CD4-positive, alpha-beta T cell (primary cell): ENCODE measurements at regions not wholly inside any gene's neighbourhood (a gene's known extent, or its start where the extent isn't known, plus 50 kb on each side); places are given as distances from the start of the nearest gene placed in this dataset.

ENCODE experiments used
- ATAC-seq: fragments of 200-7000 bp; cut with Tn5 transposase; one replicate; pipeline ENCODE4 v1.10.0; 2022; ENCODE audit warnings: mild to moderate bottlenecking; ENCODE audit not compliant: poor library complexity
- CTCF ChIA-PET: fragments of 350-600 bp; sonication (Branson Sonifier 250); formaldehyde crosslinking; loops from one replicate; lab custom pipeline; 2021; ENCODE audit warnings: antibody characterized with exemption, inconsistent platforms; lab: Charles Lee
- POLR2A ChIA-PET: fragments of 350-600 bp; sonication (Branson Sonifier 250); formaldehyde crosslinking; loops from one replicate; lab custom pipeline; 2021; ENCODE audit warnings: antibody characterized with exemption, inconsistent platforms; lab: Charles Lee
- DNase-seq, 14 experiments: peaks; one replicate each; pipeline ENCODE4 v3.0.0-alpha.2; 2013 to 2020; ENCODE audit warnings: mixed read lengths in 2 of 14
- H3K27ac ChIP-seq, 2 donors: one replicate each; pipeline versions ENCODE4 v1.5.1 to v1.7.0; 2013; ENCODE audit warnings: low read length in 2 of 2, low read depth in 1 of 2, mild to moderate bottlenecking in 1 of 2
- H3K27me3 ChIP-seq, 2 experiments: 1 replicate in 1 of 2; 2 replicates in 1 of 2; pipeline versions ENCODE4 v1.6.1 to v1.7.0; 2013; ENCODE audit warnings: low read length in 2 of 2, control low read depth in 1 of 2, mild to moderate bottlenecking in 1 of 2, moderate library complexity in 1 of 2; ENCODE audit not compliant: insufficient read depth in 2 of 2, control insufficient read depth in 1 of 2
- H3K36me3 ChIP-seq: one replicate; pipeline ENCODE4 v1.6.1; 2013; ENCODE audit warnings: low read length, control low read depth; ENCODE audit not compliant: insufficient read depth
- H3K4me1 ChIP-seq: one replicate; pipeline ENCODE4 v1.6.1; 2013; ENCODE audit warnings: low read length, control low read depth; ENCODE audit not compliant: insufficient read depth
- H3K4me3 ChIP-seq: one replicate; pipeline ENCODE4 v1.5.1; 2013; ENCODE audit warnings: mild to moderate bottlenecking, low read length, moderate library complexity
- H3K9me3 ChIP-seq, 2 experiments: 1 replicate in 1 of 2; 2 replicates in 1 of 2; pipeline versions ENCODE4 v1.6.1 to v1.7.0; 2013; ENCODE audit warnings: low read length in 2 of 2, mild to moderate bottlenecking in 2 of 2, control low read depth in 1 of 2, moderate library complexity in 1 of 2; ENCODE audit not compliant: control insufficient read depth in 1 of 2, insufficient read depth in 1 of 2
- H3K27ac Mint-ChIP-seq: one replicate; pipeline ENCODE4 v1.8.0; 2020; ENCODE audit warnings: mixed read lengths
- H3K27me3 Mint-ChIP-seq: one replicate; pipeline ENCODE4 v1.8.0; 2021; ENCODE audit warnings: mixed read lengths
- H3K36me3 Mint-ChIP-seq: one replicate; pipeline ENCODE4 v1.8.0; 2021; ENCODE audit warnings: low read depth, mixed read lengths
- H3K4me1 Mint-ChIP-seq: one replicate; pipeline ENCODE4 v1.8.0; 2021; ENCODE audit warnings: low read depth, mixed read lengths
- H3K4me3 Mint-ChIP-seq: one replicate; pipeline ENCODE4 v1.8.0; 2020; ENCODE audit warnings: mild to moderate bottlenecking, mixed read lengths
- H3K9me3 Mint-ChIP-seq: one replicate; pipeline ENCODE4 v1.8.0; 2020; ENCODE audit warnings: mixed read lengths
- intact Hi-C, 2 experiments: fragments of 100-400 bp; cut with DNase I in 1 of 2; cut with micrococcal nuclease in 1 of 2; formaldehyde crosslinking; loops; one replicate each; pipeline versions ENCODE4 v1.15.1 to v1.9.0; 2023 to 2025; cut with DNase I, micrococcal nuclease
- TF ChIP-seq, protein P1 (sequence below): fragments of 200-600 bp; IDR thresholded peaks from one replicate; pipeline ENCODE4 v1.8.0; 2022; ENCODE audit warnings: antibody characterized with exemption, mild to moderate bottlenecking

DNA sequence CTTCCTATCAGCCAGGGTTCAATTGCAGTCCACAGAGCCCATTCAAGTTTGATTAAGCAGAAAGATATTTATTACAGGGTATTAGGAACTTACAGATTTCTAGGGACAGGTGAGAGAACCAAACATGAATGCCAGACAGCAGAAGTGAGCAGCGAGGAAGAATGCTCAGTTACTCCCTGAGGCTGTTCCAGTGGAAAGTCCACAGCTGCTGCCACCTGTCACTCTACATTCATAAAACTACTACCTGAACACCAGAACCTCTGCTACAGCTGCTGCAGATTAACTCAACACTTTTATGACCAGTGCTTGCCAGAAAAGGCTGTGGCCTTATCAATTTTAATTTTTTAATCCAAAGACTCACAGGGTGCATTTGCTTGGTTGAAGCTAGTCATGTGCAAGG lies 325.4 kb upstream of the ONECUT1 start:
- no peak overlapping the region for H3K27ac ChIP-seq
- Mint-ChIP-seq H3K36me3 (no peaks in the 10 kb centered on the region), H3K27me3 (no peaks in the 10 kb centered on the region), H3K4me3 (no peak overlapping the region), H3K27ac (no peak overlapping the region), H3K4me1 (no peaks in the 10 kb centered on the region), H3K9me3 (peaks cover 2% of the 10 kb centered on the region)
- ChIA-PET POLR2A (no interaction called here), CTCF (interaction anchor here (1.0 kb wide), 1 partner anchor 10 kb away, joined by 3 read pairs; no protein-coding TSS in a partner anchor)
- no peak overlapping the region for H3K4me3 ChIP-seq
- ATAC-seq (no peak), DNase-seq (no peak)
- no peaks in the 10 kb centered on the region for H3K36me3 ChIP-seq
- no peaks in the 10 kb centered on the region for H3K27me3 ChIP-seq
- TF ChIP-seq, protein P1, sequence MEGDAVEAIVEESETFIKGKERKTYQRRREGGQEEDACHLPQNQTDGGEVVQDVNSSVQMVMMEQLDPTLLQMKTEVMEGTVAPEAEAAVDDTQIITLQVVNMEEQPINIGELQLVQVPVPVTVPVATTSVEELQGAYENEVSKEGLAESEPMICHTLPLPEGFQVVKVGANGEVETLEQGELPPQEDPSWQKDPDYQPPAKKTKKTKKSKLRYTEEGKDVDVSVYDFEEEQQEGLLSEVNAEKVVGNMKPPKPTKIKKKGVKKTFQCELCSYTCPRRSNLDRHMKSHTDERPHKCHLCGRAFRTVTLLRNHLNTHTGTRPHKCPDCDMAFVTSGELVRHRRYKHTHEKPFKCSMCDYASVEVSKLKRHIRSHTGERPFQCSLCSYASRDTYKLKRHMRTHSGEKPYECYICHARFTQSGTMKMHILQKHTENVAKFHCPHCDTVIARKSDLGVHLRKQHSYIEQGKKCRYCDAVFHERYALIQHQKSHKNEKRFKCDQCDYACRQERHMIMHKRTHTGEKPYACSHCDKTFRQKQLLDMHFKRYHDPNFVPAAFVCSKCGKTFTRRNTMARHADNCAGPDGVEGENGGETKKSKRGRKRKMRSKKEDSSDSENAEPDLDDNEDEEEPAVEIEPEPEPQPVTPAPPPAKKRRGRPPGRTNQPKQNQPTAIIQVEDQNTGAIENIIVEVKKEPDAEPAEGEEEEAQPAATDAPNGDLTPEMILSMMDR, result no peak
- intact Hi-C loops, result no loop called here
- H3K4me1 ChIP-seq, result no peaks in the 10 kb centered on the region
- H3K9me3 ChIP-seq, result no peaks in the 10 kb centered on the region

DNA sequence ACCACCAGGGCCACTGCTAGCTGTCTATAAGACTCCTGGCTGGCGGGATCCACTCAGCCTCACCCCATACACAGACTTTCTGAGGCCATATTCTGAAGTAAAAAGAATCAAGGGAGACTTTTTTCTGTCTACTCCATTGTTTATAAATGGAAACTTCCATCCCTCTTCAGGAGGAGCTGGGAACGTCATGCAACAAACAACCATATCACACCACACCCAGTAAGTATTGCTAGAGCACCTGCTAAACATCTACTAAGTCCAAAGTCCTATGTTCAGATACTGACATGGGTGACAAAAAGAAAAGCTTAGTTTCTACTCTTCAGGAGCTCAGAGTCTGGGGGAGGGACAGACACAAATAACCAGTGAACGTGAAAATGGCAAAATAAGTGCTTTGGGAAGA lies 324.8 kb upstream of the ONECUT1 start:
- Mint-ChIP-seq H3K4me1 (no peaks in the 10 kb centered on the region), H3K36me3 (no peaks in the 10 kb centered on the region), H3K4me3 (no peak overlapping the region), H3K9me3 (peaks cover 2% of the 10 kb centered on the region), H3K27me3 (no peaks in the 10 kb centered on the region), H3K27ac (no peak overlapping the region)
- no peak for ATAC-seq
- Histone ChIP-seq H3K36me3 (no peaks in the 10 kb centered on the region), H3K27ac (no peak overlapping the region), H3K4me1 (no peaks in the 10 kb centered on the region), H3K27me3 (no peaks in the 10 kb centered on the region), H3K4me3 (no peak overlapping the region), H3K9me3 (no peaks in the 10 kb centered on the region)
- TF ChIP-seq, protein P1, result no peak
- intact Hi-C loops, result no loop called here
- ChIA-PET CTCF (no interaction called here), POLR2A (no interaction called here)
- no peak for DNase-seq

DNA sequence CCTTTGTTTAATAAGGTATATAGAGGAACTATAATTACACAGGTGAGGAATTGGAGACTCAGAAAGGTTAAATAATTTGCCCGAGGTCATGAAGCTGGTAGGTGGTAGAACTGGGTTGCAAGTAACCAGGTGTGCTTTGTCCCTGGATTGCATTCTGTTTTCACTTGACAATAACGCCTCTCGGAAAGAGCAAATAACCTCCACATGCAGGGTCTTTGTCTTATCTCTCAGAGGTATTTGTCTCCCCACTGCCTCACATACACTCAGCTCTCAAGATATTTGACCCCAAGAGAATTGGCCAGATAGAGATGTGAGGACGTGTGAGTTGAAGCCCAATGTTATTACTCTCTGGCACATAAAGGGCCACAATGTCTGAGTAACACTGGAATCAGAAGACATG lies 320.9 kb upstream of the ONECUT1 start:
- POLR2A ChIA-PET, result no interaction called here
- ATAC-seq (no peak), DNase-seq (no peak)
- Mint-ChIP-seq H3K27me3 (no peaks in the 10 kb centered on the region), H3K4me3 (no peak overlapping the region), H3K27ac (no peak overlapping the region), H3K4me1 (no peaks in the 10 kb centered on the region), H3K36me3 (no peaks in the 10 kb centered on the region), H3K9me3 (no peaks in the 10 kb centered on the region)
- H3K27me3 ChIP-seq, result no peaks in the 10 kb centered on the region
- H3K4me1 ChIP-seq, result no peaks in the 10 kb centered on the region
- H3K9me3 ChIP-seq, result no peaks in the 10 kb centered on the region
- no peak overlapping the region for H3K4me3 ChIP-seq
- no peak overlapping the region for H3K27ac ChIP-seq
- CTCF ChIA-PET, result no interaction called here
- no peaks in the 10 kb centered on the region for H3K36me3 ChIP-seq
- TF ChIP-seq, protein P1, result no peak
- intact Hi-C loops, result no loop called here
